HUDEP-2 (cell line): ENCODE measurements at regions not wholly inside any gene's neighbourhood (a gene's known extent, or its start where the extent isn't known, plus 50 kb on each side); places are given as distances from the start of the nearest gene placed in this dataset.
A peak's percentile ranks its signal among the peaks of the same experiment; 100 is the strongest.

Source experiments
- DNase-seq, 76 experiments: peaks; one replicate each; lab custom pipeline; 2025; ENCODE audit not compliant: unreplicated experiment in 76 of 76; lab: John Stamatoyannopoulos, UW

DNA sequence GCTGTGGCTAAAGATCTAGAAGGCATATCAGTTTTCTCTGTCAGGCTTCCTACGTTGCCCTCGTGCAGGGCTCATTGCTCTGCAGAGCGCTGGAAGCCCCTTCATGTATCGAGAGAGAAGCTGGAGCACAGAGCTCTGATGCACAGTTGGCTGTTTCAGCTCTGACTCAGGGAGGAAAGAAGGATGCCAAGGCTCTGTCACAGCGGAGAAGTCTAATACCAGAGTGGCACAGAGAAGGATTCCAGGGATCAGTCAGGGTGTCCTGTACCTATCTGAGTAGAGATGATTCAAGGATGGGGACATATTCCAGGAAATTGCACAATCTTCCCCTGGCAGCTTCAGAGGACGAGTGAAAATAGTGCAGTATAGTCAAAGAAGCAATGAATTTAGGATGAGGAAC lies 179.2 kb upstream of the FMN2 start:
- DNase-seq: no peak

DNA sequence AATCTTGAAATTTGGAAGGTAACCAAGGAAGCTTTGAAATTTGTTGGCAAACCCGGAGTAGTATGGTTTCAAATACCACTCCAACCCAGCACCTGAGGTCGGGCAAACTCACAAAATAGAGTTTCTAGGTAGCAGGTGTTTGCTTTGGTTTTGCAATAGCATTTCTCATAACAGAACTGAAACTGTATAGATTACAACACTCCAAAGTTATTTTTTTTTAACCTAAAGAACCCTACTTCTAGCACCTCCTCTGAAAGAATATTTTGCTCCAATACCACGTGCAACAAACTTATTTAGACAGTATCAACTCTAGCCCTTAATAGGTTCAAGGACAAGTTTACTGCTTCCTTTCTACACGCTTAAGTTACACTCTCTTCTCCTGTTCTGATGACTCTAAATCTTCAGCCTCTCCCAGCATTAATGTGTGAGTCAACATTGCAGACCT lies 178.5 kb upstream of the FMN2 start:
- DNase-seq: no peak

DNA sequence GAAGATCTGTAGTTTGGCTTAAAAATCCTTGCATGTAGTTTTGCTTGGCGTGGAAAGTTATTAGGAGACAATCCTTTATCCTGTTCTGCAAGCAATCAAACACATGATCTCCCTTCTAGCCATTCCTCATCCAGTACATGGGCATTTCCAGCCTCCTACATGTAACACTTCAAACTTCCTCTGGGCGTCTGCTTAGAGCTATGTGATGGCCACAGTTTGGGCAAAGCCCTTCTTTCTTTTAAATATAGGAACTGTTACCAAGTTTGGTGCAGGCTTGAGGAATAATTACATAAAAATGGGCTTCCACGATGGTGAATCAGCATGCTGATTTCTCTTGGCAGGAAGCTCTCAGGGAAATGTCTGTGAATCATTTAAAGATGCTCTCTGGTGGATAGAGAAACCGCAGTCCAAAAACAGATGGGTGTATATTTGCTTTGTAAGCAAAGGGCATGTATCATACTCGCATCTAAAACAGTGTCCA lies 176.9 kb upstream of the FMN2 start:
- DNase-seq: no peak

DNA sequence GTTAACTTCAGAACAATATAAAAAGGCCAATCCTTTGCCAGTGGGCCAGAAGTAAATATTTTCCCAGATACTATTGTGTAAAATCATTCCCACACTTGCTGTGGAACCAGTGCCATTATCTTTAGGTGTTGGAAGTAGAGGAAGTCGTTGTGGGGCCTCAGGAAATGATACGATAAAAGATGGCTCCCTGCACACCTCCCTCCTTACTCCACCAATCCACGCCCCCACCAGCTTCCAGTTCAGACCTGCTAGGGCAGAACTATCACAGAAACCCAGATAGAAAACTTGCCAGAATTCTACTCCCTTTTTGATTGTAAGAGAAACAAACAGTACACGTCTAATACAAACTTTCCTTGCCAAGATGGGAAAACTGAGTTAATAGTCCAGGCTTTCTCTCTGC lies 173.0 kb upstream of the FMN2 start:
- DNase-seq: no peak

DNA sequence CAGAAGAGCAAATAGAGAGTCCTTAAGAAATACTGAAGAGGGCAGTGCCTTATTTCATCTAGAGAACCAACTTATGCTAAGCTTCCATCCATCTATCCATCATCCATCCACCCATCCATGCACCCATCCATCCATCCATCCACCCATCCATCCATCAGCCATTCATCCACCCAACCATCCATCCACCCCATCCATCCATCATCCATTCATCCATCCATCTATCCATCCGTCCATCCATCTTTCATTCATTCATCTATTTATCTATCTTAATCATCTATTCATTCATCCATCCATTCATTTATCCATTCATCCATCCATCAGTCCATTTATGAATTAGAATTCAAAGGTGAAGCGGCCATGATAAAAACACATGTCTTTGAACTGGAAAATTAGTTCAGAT lies 171.5 kb upstream of the FMN2 start:
- no peak for DNase-seq

DNA sequence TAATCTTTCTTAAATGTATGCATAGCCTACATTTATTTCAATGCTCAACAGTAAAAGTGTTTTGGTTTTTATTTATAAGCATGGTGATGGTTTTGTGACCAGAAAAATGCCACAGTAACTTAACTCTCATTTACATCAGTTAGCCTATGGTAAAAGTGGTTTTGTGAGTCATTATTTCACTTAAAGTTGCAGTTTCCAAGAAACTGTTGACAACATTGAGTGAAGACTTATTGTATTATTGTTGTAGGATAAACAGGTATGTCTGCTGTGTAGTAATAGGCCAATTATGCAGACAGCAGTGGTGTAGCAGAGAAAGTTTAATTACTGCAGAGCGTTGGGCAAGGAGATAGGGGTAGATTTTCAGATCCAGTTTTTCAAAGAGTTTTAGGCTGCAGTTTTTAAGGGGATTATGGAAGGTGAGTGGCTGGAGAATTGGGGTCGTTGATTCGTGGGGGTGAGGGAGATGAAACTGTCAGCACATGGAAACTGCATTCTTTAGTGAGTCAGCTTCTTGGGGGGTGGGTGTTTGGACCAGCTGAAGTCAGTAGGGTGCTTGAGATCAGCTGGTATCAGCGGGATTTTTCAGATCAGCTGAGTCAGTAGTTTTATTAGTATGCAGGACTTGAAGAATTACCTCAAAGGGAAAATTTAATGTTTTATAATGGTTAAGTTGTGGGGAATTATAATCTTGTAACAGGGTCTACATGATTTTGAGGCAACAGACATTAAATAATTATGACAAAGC lies 168.7 kb upstream of the FMN2 start:
- DNase-seq: no peak

DNA sequence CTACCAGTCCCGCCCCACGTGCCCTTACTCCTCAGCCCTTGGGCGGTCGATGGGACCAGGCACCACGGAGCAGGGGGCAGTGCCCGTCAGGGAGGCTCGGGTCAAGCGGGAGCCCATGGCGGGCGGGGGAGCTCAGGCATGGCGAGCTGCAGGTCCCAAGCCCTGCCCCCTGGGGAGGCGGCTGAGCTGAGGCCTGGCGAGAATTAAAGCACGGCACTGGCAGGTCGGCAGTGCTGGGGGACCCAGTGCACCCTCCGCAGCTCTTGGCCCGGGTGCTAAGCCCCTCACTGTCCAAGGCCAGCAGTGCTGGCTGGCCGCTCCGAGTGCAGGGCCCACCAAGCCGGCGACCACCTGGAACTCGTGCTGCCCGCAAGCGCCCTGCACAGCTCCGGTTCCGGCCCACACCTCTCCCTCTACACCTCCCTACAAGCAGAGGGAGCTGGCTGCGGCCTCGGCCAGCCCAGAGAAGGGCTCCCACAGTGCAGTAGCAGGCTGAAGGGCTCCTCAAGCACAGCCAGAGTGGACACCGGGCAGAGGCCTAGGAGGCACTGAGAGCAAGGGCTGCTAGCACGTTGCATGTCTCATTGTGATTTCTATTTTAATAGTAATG lies 166.8 kb upstream of the FMN2 start:
- DNase-seq: no peak

DNA sequence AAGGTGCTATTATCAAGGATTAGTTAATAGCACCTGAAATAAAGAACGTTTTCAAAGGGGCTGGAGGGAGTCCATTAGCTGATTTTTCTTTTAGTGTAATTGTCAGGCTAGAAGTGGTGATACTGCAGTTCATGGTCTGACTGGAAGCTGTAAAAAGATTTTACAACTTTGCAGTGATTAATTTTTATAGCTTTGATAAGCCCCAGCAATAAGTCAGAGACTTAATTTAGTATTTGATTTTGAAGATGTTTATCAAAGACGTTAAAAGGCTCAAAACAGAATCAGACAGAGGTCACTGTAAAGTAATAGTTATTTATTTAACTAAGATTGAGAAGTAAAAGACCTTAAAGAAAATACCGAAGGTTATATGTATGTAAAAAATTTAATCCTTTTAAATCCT lies 165.5 kb upstream of the FMN2 start:
- DNase-seq: no peak

DNA sequence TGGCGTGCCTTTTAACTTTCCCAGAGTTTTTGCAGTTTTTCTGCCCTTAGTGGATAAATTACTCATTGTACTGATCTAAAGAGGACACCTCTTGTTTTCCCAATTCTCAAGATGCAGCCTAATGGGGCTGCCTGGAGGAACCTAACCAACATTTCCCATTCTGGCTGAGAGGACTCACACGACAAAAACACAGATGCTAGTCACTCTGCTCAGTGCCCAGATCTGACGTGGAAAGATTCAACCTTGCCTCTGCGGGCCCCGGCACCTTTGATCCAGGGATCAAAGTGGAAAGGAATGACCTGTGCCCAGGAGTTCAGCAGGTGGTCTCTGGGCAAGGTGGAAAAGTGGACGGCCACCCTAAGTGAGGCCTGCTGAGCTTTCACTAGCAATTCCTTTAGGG lies 162.4 kb upstream of the FMN2 start:
- DNase-seq: no peak

DNA sequence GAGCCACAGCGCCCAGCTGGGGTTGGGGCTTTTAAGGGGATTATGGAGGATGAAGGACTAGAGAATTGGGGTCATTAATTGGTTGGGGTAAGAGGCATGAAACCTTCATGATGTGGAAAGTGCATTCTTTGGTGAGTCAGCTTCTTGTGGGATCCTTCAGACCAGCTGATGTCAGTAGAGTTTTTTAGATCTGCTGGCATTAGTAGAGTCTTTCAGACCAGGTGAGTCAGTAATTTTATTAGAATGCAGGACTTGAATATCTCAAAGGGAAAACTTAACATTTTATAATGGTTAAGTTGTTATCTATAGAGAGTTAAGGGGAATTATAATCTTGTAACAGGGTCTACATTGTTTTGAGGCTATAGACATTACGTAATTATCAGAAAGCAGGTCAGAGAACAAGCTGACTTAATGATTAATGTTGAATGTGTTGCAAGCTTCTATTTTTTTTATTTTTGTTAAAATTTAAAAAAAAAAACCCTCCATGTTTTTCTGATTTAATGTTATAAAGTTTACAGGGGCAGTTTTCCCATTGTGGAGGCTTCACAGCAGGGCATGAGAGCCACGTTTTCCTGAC lies 160.9 kb upstream of the FMN2 start:
- DNase-seq: no peak

DNA sequence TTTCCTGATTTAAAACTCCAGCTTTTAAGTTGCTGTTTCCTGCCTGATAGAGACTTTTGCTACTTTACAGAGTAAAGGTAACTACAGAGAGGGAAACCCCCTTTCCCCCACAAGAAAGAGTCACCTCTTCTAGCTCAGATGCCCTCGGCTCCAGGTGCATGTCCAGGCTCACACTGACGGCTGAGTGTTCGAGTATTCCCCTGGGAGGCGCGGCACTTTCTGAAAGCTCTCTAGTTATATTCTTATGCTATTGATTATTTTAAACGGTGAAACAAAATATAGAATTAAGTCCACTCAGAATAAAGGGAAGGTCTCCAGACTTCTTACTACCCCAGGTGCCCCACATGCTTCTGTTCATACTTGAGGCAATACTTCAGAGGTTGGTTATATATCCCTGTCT lies 160.3 kb upstream of the FMN2 start:
- DNase-seq: no peak

DNA sequence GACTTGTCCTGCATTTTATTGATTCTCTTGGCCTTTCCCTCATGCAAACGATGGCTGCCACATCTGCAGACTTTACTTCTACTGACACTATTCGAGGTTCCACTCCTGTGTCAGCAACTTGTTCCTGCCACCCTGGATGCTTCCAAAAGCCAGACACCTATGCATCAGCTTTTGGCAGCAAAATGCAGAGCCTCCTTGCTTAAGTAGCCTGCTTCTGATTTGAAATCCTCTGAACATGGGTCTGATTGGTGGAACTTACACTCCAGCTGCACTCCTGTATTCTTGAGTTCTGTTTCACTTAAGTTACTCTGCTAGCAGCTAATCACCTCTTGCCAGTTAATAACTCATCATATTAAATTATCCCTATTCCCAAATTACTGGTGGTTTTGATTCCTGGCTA lies 152.1 kb upstream of the FMN2 start:
- no peak for DNase-seq

DNA sequence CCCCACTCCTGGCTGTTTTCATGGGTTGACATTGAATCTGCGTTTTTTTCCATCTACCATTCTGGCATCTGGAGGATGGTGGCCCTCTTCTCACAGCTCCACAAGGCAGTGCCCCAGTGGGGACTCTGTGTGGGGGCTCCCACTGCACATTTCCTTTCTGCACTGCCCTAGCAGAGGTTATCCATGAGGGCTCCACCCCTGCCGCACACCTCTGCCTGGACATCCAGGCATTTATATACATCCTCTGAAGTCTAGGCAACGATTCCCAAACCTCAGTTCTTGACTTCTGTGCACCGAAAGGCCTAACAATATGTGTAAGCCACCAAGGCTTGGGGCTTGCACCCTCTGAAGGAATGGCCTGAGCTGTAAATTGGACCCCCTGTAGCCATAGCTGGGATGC lies 147.9 kb upstream of the FMN2 start:
- no peak for DNase-seq

DNA sequence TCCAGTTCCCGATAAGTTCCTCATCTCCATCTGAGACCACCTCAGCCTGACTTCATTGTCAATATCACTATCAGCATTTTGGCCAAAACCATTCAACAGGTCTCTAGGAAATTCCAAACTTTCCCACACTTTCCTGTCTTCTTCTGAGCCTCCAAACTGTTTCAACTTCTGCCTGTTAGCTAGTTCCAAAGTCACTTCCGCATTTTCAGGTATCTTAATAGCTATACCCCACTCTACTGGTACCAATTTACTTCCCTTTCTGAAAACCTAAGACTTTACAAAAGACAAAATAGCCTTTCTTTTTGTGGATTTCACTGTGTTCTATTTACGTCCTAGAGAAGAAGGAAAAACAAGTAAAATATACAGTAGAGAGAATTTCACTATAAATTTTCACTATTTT lies 147.0 kb upstream of the FMN2 start:
- no peak for DNase-seq

DNA sequence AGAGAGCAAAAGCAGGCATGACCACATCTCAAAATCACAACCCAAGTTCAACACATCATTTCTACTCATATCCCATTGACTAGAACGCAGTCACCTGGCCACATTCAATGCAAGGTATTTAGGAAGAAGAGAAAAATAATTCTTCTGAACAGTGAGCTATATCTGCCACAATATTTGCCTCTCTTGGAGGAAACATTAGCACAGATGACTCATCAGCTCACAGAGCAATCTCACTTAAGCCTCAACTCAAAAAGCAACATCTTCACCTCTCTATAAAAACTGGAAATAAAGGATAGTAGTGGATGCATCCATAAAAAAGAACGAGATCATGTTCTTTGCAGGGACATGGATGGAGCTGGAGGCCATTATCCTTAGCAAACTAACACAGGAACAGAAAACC lies 143.9 kb upstream of the FMN2 start:
- DNase-seq: no peak

DNA sequence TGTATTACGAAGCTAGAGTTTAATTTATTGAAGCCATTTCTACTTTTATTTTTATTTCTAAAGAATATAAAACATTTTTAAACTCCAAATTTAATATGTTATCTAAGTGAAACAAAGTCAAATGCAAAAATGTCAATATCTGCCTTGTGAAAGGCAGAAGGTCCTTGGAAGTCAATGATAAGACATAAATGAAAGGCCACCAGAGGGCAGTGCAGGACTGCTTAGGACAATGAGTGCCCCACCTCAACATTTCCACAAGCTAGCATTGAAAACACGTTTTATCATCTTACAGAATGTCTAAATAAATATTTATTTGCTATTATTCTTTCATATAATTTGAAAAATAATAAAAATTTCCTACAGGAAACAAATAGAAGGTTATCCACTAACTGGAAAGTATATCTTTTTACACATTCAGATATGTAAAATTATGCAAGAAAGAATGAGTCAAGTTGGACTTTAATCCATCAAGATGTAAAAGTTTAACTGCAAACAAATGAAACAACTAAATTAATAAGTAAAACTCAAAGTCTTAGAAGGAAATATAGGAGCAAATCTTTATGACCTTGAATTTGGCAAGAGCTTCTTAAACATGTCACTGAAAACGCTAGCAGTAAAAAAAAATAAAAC lies 140.1 kb upstream of the FMN2 start:
- DNase-seq: peak in 43 of 76 experiments; percentile 1 to 64 (median 26)

DNA sequence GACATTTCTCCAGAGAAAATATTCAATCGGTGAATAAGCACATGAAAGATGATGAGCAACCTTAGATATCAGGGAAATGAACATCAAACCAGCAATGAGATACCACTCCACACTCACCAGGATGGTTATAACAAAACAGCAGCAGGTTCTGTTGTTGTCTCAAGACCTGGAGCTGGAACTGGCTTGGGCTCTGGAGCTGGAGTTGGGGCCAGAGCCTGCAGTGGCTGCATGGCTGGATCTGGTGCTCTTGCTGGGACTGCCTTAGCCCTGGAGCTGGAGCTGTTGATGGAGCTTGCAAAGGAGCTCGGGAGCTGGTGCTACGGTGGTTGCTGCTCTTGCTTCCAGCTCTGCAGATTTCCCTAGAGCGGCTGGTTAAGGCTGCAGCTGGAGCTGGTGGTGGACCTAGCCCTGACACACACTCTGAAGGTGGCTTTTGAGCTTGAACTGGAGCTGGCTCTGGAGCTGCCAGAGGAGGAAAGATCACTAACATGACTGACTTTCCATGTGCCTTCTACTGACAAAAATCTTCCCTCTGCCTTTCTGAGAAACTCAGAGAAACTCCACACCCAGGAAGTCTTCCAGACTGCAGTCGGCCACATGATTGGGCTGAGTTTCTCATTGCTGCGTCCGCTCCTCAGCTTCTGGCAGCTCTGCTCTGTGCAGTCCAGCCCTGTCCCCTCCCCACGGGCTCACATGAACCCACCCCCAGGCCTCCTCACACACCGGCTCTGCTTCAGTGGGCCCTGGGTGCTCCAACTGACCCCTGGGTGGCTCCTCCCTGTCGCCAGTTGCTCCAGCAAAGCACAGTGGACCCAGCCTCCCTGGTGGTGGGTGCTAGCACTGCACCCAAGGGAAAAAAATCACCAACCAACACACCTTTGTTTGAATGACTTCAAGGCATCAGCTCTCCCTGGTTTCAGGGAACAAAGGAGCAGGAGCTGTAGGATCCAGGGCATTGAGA lies 139.1 kb upstream of the FMN2 start:
- peak in 6 of 76 experiments; percentile 0 to 23 (median 3) for DNase-seq

DNA sequence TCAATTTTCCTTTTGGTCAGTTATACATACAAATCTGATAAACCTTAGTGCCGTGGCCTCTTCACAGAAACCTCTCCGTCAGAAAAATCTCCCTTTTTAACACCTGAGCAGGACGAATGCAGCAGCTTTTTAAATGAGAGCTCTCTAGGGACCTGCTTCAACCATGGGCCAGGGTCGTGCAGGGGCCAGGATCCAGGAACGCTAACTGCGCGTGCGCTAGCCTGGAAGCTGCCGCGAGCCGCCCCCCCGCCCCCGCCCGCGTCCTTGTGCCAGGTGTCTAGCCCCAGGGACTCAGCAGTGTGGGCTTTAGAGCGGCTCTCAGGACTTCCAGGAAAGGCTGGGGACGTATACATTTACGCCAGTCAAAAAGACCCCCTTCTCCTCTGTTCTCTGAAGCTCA lies 136.8 kb upstream of the FMN2 start:
- DNase-seq: no peak

DNA sequence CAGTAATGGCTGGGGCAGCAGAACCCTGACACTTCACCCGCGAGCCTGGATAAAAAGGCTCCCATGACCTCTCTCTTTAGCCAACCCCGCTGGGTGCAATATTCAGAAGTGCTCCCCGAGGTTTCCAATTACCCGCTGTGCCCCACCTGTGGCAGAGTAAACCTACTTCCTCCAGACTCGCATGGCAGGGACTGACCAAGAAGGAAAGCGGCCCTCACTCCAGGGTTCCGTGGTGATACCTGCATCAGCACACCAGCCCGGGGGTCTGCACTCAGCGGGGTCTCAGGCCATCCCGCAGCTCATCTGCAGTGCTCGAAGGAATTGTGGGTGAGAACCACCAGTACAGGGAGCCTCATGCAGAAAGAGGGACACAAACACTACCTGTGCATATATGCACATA lies 136.3 kb upstream of the FMN2 start:
- DNase-seq: no peak

DNA sequence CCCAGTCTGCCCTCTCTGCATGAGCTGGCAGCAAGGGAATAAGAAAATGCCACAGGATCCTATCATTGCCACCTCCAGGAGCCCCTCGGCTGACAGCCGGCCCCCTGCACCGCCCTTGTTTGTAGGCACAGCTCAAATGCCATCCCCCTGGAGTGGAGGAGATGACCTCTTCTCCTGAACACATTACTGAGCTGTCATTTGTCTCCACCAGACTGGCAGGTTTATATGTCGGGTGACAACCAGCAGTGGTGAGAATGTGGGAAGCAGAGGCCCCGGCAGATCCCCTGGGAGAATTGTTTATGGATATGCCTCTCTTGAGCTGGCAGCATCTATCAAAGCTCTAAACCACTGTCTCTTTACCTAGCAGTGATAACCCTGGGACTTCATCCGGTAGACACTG lies 135.4 kb upstream of the FMN2 start:
- DNase-seq: no peak

DNA sequence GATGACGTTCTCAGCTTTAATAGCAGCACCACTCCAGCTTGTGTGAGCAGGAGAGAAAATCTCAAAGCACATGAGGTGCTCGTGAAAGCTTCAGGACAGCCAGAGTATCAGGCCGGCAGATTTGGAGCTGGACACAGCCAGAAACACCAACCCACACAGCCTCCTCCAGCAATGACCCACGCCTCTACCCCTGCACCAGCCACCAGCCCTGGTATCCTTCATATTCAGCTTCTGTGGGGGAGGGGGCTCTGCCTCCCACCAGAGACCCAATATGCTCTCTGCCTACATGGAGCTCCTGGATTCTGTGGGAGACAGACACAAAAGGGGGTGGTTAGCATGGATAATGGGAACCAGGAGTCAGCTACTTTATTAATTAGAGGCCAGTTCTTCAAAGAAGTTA lies 133.6 kb upstream of the FMN2 start:
- DNase-seq: no peak
